Lower leg skin (tissue), 3 donors: ENCODE measurements at regions not wholly inside any gene's neighbourhood (a gene's known extent, or its start where the extent isn't known, plus 50 kb on each side); places are given as distances from the start of the nearest gene placed in this dataset.

Experiments used
- CTCF ChIP-seq, 3 donors: fragments of 450-650 bp; IDR thresholded peaks; one replicate each; pipeline ENCODE4 v1.5.1; 2016; ENCODE audit warnings: antibody characterized with exemption in 3 of 3, mild to moderate bottlenecking in 3 of 3, moderate library complexity in 2 of 3
- POLR2A ChIP-seq, 2 donors: fragments of 450-650 bp; IDR thresholded peaks; one replicate each; pipeline ENCODE4 v1.6.1; 2016 to 2017; ENCODE audit warnings: antibody characterized with exemption in 2 of 2, mild to moderate bottlenecking in 1 of 2, moderate library complexity in 1 of 2

GRCh38 chr9:73680831-73681230 lies 529.2 kb downstream of the ANXA1 start:
- TF ChIP-seq CTCF (IDR thresholded peaks at IDR 0.05): no peak
- no peak for TF ChIP-seq POLR2A (IDR thresholded peaks at IDR 0.05)
